Activated CD4-positive, alpha-beta T cell treated with anti-CD3 and anti-CD28 coated beads, Interleukin-2, amount 50 U/mL, for 24 hours (primary cell): ENCODE measurements at regions not wholly inside any gene's neighbourhood (a gene's known extent, or its start where the extent isn't known, plus 50 kb on each side); places are given as distances from the start of the nearest gene placed in this dataset.

Experiments
- DNase-seq, 2 donors: peaks; one replicate each; pipeline ENCODE4 v3.0.0-alpha.2; 2020; ENCODE audit warnings: low read depth in 1 of 2, low spot score in 1 of 2

DNA sequence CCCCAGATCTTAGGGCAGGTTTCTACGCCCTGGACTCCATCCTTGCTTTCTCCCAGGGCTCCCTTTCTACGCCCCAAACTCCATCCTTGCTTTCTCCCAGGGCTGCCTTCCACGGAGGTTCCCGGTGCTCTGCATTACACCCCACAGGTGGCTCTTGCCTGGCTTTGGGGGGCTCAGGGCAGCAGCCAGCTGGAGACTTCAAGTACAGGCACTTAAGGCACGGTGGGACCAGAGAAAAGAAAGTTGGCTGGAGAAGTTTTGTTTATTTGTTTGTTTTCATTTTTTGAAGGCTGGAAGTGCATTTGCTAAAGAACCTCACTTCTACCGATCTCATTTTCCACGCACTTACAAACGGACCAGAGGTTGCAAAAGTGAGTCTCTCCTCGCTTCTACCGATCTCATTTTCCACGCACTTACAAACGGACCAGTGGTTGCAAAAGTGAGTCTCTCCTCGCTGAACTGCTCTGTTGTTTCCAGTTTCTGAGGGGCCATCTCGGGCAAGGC, 103.8 kb upstream of the MED13L start:
- no peak for DNase-seq

DNA sequence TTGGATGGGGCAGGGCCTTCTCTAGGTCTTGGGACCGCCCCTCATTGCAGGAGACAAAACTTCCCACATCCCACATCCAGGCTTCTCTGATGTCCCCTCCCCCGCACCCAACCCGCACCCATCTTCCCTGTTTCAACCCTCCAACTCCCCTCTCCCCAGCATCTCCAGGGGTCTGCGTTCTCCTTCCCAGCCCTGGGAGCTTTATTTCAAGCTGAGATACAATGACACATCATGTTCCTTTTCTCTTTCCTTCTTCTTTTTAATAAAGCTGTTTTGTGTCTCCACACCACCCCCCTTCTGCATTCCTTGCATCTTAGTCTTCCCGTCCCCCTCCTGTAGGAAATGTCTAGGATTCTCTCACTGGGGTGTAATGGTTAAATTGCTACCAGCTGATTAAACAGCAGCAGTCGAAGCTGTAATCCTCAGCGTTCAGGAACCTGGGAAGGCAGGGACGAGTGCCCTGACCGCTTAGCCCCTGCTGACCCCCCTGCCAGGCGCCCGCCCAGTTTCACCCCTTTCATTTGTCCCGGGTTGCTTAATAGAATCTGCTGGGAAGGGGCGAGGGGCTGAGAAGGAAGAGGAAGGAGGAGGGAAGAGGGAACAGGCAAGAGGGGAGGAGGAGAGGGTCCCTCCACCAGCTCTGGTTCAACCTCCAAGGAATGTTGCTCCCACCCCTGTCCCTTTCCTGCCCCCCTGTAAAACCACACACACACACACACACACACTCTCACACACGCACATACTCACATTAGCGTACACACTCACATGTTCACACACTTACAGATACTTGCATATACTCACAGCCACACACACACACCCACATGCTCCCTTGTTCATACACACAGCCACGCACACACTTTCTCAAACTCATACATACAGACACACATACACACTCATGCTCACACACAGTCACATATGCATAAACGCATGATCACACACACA, 104.5 kb upstream of the MED13L start:
- DNase-seq = no peak

DNA sequence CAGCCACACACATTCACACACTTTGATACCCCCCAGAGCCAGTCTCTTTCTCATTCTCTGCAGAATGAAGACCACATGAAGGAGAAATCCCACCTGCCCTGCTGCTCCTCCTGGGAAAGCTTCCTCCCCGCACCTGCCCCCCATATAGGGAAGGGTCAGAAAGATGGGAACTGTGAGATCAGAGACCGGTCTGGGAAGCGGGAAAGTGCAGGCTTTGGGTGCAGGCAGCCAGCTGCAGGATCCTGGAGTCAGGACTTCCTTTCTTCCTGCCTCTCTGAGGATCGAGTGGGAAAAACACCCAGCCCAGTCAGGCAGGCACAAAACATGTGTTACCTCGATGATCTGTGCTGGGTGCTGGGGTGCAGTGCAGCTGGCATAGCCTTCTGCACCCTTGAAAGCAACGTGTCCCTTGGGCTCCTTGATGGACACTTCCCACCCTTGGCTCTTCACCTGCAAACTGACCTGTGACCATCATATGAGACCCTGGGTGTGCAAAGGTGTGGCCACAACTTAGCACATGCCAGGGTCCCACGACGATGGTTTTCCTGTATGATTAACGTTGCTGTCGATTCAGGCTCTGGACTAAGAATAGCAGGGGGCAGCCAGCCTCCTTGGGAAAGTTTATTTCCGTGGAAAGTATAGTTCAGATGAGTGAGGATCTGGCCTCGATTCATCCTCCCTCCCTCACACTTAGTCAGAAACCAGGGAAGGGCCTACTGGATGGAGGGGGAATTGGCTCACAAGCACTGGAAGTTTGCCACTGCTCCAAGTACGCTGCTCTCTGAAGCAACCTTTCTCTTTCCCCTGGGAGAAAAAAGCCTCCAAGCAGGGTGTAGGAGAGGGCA, 105.4 kb upstream of the MED13L start:
- DNase-seq = no peak

DNA sequence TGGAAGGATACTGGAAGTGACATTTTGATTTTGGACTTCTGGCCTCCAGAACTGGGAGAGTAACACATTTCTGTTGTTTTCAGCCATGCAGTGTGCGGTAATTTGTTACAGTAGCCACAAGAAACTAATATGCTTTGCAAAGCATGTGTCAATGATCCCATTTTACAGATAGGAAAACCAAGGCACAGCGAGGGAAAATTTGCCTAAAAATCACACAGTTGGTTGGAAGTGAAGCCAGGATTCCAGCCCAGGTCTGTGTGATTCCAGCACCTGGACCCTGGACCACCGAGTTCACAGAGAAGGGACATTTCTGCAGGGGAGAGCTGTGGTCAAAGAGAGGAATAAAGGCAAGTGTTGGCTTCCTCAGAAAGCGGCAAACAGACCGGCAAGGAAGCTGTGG, 106.7 kb upstream of the MED13L start:
- no peak for DNase-seq

DNA sequence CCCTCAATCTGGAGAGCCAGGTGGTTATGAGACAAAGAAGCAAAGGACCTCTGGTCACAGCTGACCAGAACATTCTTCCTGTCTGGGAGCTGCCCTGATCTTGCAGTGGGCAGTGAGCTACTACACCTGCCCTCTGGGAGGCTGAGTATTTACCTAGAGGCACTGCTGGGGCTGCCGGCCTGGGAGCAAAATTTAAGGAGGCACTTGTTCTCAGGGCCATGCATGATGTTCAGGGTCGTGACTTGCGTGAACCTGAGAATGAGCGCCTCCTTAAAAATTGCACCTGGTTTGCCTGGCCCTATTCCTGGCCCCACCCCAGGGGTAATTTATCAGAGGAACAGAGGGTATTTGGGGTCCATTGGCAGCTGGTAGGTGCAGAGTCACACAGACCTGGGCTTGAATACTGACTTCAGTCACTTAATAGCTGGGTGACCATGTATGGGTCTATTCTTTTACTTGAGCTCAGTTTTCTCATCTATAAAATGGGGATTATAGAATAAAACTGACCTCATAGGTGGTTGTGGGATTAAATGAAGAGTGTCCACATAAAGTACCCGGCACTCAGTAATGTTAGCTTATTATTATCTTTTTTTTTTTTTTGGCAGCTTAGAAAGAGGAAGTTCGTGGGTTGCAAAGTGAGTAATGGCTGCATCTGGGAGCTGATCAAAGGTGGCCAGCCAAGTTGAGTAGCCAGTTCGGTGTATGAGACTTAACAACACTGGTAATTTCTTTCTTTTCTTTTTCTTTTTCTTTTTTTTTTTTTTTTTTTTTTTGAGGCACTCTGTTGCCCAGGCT, 107.4 kb upstream of the MED13L start:
- DNase-seq = no peak

DNA sequence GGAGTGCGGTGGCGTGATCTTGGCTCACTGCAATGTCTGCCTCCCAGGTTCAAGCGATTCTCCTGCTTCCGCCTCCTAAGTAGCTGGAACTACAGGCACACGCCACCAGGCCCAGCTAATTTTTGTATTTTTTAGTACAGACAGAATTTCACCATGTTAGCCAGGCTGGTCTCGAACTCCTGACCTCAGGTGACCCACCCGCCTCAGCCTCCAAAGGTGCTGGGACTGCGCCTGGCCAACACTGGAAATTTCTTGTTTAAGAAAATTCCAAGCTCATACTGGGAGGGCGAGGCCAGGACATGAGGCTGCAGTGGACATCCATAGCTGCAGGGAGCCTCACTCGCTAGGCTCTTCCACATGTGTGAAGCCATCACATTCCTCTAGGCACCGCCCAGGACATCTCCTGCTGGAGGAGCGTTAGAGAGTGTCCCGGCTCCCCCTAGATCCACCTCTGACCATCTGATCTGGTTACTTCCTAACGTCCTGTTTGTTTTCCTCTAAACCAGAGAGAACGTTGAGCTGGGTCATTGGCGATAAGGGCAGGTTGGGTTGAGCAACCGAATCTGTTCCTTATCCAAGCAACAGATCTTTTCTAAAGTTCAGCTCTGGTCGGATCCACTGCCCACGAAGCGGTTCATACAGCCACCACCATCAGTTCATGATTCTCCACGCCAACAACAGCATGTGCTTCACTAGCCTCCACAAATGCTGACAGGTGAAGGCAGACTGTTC, 108.2 kb upstream of the MED13L start:
- no peak for DNase-seq

DNA sequence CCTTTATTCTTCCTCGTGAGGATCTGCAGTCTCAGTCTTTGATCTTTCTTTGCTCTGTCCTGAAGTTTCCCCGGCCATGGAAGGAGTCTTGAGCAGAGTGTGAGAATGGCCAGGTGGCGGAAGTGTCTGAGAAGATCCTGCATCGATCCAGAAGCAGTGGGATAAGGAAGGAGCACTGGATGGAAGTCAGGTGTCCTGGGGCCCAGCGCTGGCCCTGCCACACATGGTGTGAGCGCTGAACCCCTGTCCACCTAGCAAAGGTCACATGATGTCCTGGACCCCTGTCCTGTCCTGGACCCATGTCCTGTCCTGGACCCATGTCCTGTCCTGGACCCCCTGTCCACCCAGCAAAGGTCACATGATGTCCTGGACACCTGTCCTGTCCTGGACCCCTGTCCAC, 111.8 kb upstream of the MED13L start:
- DNase-seq = no peak

DNA sequence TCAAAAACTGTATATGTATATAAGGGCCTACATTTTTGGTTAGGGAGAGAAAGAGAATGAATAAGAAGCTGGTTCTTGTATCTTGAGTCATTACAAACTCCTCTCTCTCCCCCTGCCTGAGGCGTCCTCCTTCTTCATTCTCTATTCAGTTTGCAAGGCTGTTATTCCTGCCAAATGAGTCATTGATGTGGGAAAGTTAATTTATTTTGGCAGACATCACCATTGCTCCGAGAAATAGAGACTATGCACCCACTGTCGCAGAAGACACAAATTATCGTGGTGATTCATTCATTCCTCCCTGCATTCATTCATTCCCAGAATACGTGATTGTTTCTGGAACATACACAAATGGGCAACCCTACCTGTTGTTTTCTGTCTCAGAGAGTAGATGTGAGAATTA, 112.5 kb upstream of the MED13L start:
- no peak for DNase-seq

DNA sequence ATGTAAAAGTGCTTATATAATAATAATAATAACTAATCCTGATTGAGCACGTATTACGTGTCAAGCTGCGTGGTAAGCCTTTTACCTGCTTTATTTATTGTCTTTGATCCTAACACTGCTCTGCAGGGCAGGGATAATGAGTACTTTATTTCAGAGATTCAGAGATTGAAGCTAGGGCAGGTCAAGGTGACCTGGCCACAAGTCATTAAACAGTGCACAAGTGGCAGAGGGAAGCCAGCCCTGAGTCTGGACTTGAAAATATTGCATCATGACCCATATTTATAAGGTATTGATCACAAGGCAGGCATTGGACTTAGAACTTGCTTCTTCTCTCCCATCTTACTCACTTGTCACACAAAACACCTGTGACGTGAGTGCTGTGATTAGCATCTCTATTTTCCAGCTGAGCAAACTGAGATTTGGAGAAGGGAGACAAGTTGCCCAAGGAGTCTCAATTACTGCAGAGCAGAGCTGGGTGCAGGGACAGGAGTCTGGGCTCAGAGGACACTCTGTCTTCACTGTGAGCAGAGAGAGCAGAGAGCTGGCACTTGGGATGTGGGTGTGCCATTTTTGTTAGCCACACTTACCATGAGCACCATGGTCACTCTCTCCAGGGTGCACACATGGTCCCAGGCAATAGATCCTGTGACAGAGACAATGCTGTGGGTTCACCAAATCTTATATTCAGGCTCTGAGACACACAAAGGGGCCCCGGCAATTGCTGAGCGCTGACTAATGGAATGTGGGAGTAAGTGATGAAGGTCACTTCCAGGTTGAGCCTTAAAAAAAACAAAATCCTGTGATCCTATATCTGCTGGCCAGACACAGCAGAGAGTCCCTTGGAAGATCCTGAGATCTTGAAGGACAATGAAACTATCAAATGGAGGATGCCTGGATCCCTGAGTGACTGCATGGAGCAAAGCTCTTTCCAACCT, 113.2 kb upstream of the MED13L start:
- no peak for DNase-seq

DNA sequence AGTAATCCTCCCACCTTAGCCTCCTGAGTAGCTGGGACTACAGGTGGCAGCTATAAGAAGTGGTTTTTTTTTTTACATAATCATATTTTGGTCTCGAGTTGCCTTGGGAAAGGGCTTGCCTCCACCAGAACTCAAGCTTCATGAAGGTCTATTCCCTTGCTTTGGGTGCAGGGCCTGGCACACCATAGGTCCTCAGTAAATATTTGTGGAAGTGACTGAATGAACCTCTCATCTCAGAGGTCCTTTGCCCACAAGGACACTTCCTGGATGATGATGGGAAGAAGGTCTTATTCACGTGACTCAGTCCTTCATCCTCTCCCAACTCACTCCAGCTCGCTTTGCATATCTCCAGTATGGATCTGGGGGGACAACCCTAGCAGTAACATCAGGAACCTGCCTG, 114.0 kb upstream of the MED13L start:
- no peak for DNase-seq

DNA sequence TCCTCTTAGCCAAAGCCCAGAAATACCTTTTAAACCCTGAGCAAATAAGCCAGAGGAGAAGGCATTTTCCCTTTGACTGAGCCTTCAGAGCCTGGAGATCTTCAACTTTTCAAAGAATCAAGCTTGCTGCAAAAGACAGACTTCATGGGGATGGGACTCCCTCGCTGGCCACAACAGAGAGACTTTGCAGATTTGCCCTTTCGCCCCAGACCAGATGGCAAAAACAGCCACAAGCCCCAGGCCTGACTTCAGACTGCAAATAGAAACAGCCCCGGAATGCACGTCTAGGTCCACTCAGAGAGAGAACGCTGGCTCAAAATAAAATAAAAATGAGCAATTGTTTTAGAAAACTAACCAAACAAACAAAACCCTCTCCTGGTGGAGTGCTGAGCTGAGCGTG, 114.6 kb upstream of the MED13L start:
- no peak for DNase-seq

DNA sequence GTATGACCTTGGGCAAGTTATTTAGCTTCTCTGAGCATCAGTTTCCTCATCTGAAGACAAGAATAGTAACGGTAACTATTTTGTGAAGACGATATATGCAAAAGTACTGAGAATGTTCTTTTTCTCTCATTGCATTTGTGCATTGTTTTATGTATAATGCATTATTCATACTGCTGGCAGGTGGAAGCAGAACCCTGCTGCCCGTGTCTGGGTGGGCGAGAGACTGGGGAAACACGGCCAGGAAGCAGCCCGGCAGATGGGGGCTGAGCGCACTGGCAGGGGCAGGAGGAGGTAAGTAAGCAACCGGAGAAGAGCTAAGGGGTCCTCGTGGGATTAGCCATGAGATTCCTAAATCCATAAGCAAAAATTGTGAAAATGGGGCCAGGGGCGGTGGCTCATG, 115.8 kb upstream of the MED13L start:
- no peak for DNase-seq

DNA sequence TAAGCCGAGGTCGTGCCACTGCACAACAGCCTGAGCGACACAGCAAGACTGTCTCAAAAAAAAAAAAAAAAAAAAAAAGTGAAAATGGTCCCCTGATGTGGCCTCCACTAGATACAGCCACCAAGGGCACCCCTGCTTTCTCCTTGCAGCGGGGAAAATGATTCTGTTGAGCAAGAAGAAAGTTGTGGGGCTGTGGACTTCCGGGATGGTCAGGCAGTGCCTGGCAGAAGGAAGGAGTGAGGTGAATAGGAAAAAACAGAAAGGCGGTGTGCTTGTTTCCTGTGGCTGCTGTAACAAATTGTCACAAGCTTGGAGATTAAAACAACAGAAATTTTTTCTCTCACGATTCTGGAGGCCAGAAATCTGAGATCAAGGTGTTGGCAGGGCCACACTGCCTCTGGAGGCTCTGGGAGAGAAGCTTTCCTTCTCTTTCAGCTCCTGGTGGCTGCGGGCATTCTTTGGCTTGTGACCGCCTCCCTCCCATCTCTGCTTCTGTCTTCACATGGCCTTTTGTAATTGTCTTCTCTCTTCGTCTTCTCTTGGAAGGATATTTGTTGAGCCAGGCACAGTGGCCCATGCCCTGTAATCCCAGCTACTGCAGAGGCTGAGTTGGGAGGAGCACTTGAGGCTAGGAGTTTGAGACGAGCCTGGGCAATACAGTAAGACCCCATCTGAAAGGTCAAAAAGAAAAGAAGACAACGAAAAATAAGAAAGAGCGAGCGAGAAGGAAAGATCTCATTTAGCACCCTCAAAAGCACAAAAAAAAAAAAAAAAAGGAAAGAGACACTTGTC, 116.6 kb upstream of the MED13L start:
- DNase-seq = no peak

DNA sequence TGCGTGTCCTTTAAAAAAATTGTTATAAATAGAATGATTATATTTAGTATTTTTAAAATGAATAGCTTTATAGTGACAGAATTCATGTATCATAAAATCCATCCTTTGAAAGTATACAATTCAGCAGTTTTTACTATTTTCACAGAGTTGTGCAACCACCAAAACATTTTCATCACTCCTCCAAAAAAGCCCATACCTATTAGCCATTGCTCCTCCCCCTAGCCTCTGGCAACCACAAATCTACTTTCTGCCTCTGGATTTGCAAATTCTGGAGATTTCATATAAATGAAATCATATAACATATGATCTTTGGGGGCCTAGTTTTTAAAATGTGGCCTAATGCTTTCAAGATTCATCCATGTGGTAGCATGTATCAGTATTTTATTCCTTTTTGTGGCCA, 117.9 kb upstream of the MED13L start:
- no peak for DNase-seq

DNA sequence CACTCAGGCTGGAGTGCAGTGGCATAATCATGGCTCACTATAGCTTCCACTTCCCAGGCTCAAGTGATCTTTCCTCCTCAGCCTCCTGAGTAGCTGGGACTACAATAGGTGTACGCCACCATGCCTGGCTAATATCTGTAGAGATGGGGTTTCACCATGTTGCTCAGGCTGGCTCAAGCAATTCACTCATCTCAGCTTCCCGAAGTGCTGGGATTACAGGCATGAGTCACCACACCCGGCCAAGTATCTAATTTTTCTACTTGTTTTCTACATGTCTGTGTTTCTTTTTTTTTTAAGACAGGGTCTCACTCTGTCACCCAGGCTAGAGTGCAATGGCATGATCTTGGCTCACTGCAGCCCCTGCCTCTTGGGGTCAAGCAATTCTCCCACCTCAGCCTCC, 119.7 kb upstream of the MED13L start:
- DNase-seq = no peak

DNA sequence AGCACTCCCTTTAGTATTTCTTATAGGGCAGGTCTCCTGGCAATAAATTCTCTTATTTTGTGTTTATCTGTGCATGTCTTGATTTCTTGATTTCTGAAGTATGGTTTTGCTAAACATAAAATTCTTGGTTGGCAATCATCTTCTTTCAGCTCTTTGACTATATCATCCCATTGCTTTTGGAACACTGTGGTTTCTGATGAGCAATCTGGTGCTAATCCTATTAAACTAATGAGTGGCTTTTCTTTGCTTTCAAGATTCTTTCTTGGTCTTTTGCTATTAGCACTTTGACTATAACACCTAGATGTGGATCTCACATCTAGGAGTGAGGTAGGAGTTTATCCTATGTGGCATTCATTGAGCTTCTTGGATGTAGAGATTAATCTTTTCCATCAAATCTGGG, 120.7 kb upstream of the MED13L start:
- DNase-seq = no peak

DNA sequence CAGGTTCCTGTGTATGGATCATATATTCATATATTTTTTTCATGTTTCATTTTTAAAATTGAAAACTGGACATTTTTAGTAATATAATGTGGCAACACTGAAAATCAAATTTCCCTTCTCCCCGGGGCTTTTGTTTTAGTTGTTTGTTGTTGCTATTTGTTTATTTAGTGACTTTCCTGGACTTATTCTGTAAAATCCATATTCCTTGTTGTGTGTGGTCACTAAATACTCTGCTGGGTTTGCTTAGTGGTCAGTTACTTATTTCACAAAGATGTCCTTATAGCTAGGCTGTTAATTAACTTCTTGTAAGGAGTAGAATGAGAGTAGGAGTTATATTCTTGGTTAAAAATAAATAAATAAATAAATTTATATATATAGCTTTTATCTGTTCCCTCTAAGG, 121.6 kb upstream of the MED13L start:
- no peak for DNase-seq

DNA sequence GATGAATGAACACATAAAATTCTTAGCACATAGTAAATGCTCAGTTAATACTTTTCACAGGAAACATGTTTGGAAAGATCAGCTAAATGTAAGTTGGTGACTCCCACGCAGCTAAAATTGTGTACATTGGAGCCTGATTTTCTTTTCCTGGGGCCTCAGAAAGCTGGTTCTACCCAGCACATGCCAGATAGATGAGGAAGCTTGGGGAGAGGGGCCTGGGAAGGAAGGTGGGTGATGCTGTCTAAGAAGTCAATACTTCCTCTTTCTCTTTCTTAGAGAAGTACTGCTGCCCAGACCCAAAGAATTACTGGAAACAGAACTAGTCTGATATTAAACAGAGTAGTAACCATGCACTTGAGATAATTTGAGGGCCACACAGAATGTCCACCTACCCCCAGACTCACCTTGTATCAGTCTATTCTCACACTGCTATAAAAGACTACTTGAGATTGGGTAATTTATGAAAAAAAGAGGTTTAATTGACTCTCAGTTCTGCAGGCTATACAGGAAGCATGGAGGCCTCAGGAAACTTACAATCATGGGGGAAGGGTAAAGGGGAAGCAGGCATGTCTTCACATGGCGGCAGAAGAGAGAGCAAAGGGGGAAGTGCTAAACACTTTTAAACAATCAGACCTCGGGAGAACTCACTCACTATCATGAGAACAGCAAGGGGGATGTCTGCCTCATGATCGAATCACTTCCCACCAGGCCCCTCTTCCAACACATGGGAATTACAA, 123.3 kb upstream of the MED13L start:
- DNase-seq = no peak
